Peyer's patch (tissue), 4 donors: ENCODE measurements at regions not wholly inside any gene's neighbourhood (a gene's known extent, or its start where the extent isn't known, plus 50 kb on each side); places are given as distances from the start of the nearest gene placed in this dataset.
A peak's percentile ranks its signal among the peaks of the same experiment; 100 is the strongest.

Experiments used
- DNase-seq, 3 donors: peaks; one replicate each; pipeline ENCODE4 v3.0.0-alpha.2; 2017 to 2019
- H3K27ac ChIP-seq, 4 donors: fragments of 200-600 bp; sonication (generic); one replicate each; pipeline ENCODE4 v1.5.1; 2016 to 2019
- H3K27me3 ChIP-seq, 2 donors: fragments of 200-600 bp; sonication (generic); one replicate each; pipeline ENCODE4 v1.5.1; 2019
- H3K36me3 ChIP-seq, 3 donors: fragments of 200-600 bp; sonication (generic); one replicate each; pipeline ENCODE4 v1.5.1; 2016 to 2019
- H3K4me1 ChIP-seq, 4 donors: fragments of 200-600 bp; sonication (generic); one replicate each; pipeline ENCODE4 v1.5.1; 2016 to 2019
- H3K4me3 ChIP-seq, 4 donors: fragments of 200-600 bp; sonication (generic); 1 replicate in 3 of 4; 2 replicates in 1 of 4; pipeline ENCODE4 v1.5.1; 2016 to 2019; ENCODE audit warnings: mild to moderate bottlenecking in 1 of 4
- H3K9me3 ChIP-seq, 4 donors: fragments of 200-600 bp; sonication (generic); one replicate each; pipeline ENCODE4 v1.5.1; 2016 to 2019; ENCODE audit warnings: mild to moderate bottlenecking in 1 of 4
- CTCF ChIP-seq, 6 experiments: fragments of 450-650 bp in 4 of 6; fragments of 200-600 bp in 2 of 6; sonication (generic) in 1 of 6; IDR thresholded peaks; one replicate each; pipeline ENCODE4 v1.5.1; 2017 to 2019; ENCODE audit warnings: antibody characterized with exemption in 6 of 6, mild to moderate bottlenecking in 3 of 6, moderate library complexity in 1 of 6
- POLR2A ChIP-seq, 2 donors: fragments of 450-650 bp; IDR thresholded peaks; one replicate each; pipeline ENCODE4 v1.5.1; 2017; ENCODE audit warnings: antibody characterized with exemption in 2 of 2, mild to moderate bottlenecking in 2 of 2, moderate library complexity in 2 of 2

- TF ChIP-seq POLR2A (IDR thresholded peaks at IDR 0.05) (no peak), CTCF (IDR thresholded peaks at IDR 0.05) (no peak)
- no peaks in the 10 kb centered on the region for H3K9me3 ChIP-seq
- H3K4me1 ChIP-seq, result no peaks in the 10 kb centered on the region
- H3K27ac ChIP-seq, result no peak overlapping the region
- no peak overlapping the region for H3K4me3 ChIP-seq
- H3K36me3 ChIP-seq, result no peaks in the 10 kb centered on the region
- no peak for DNase-seq
- no peaks in the 10 kb centered on the region for H3K27me3 ChIP-seq
Observed at GRCh38 chr9:117547904-117548303, 133.0 kb upstream of the ASTN2 start.

GRCh38 chr9:117546894-117547678, 132.2 kb upstream of the ASTN2 start:
- Histone ChIP-seq H3K27ac (no peak overlapping the region), H3K4me3 (peak overlapping the region in 1 of 4 donors; percentile 15)
- DNase-seq, result peak in 2 of 3 donors; percentile 49 to 55

GRCh38 chr9:117545846-117546245, 131.0 kb upstream of the ASTN2 start:
- no peaks in the 10 kb centered on the region for H3K27me3 ChIP-seq
- no peaks in the 10 kb centered on the region for H3K9me3 ChIP-seq
- H3K4me3 ChIP-seq, result no peak overlapping the region
- no peak overlapping the region for H3K27ac ChIP-seq
- no peak for DNase-seq
- H3K4me1 ChIP-seq, result no peaks in the 10 kb centered on the region
- no peaks in the 10 kb centered on the region for H3K36me3 ChIP-seq
- TF ChIP-seq CTCF (IDR thresholded peaks at IDR 0.05) (peak in 1 of 6 experiments; percentile 12), POLR2A (IDR thresholded peaks at IDR 0.05) (no peak)

More at GRCh38 chr9:117546894-117547678, 132.2 kb upstream of the ASTN2 start:
- no peaks in the 10 kb centered on the region for H3K9me3 ChIP-seq
- no peaks in the 10 kb centered on the region for H3K4me1 ChIP-seq
- no peaks in the 10 kb centered on the region for H3K36me3 ChIP-seq
- no peak for TF ChIP-seq CTCF (IDR thresholded peaks at IDR 0.05)
- TF ChIP-seq POLR2A (IDR thresholded peaks at IDR 0.05), result no peak
- H3K27me3 ChIP-seq, result no peaks in the 10 kb centered on the region

- DNase-seq, result no peak
- H3K4me3 ChIP-seq, result no peak overlapping the region
- no peaks in the 10 kb centered on the region for H3K36me3 ChIP-seq
- no peaks in the 10 kb centered on the region for H3K9me3 ChIP-seq
- TF ChIP-seq POLR2A (IDR thresholded peaks at IDR 0.05) (no peak), CTCF (IDR thresholded peaks at IDR 0.05) (no peak)
- no peaks in the 10 kb centered on the region for H3K4me1 ChIP-seq
- no peaks in the 10 kb centered on the region for H3K27me3 ChIP-seq
- no peak overlapping the region for H3K27ac ChIP-seq
Observed at GRCh38 chr9:117543089-117543488, 128.2 kb upstream of the ASTN2 start.

- Histone ChIP-seq H3K4me1 (no peaks in the 10 kb centered on the region), H3K9me3 (no peaks in the 10 kb centered on the region), H3K36me3 (no peaks in the 10 kb centered on the region), H3K27ac (no peak overlapping the region), H3K4me3 (no peak overlapping the region), H3K27me3 (no peaks in the 10 kb centered on the region)
- no peak for DNase-seq
- TF ChIP-seq POLR2A (IDR thresholded peaks at IDR 0.05) (no peak), CTCF (IDR thresholded peaks at IDR 0.05) (no peak)
Observed at GRCh38 chr9:117542021-117542420, 127.2 kb upstream of the ASTN2 start.
